Thyroid gland (tissue), 4 donors: ENCODE measurements at regions not wholly inside any gene's neighbourhood (a gene's known extent, or its start where the extent isn't known, plus 50 kb on each side); places are given as distances from the start of the nearest gene placed in this dataset.

ENCODE experiments used
- POLR2A ChIP-seq, 2 donors: fragments of 450-650 bp; IDR thresholded peaks; one replicate each; pipeline ENCODE4 v1.6.1; 2017; ENCODE audit warnings: antibody characterized with exemption in 2 of 2, mild to moderate bottlenecking in 2 of 2, moderate library complexity in 1 of 2
- TF ChIP-seq, protein P1 (sequence below), 6 experiments: fragments of 200-600 bp in 3 of 6; fragments of 450-650 bp in 3 of 6; sonication (generic) in 3 of 6; IDR thresholded peaks; one replicate each; pipeline ENCODE4 v1.5.1; 2016 to 2019; ENCODE audit warnings: antibody characterized with exemption in 6 of 6, mild to moderate bottlenecking in 2 of 6, inconsistent platforms in 1 of 6, moderate library complexity in 1 of 6

DNA sequence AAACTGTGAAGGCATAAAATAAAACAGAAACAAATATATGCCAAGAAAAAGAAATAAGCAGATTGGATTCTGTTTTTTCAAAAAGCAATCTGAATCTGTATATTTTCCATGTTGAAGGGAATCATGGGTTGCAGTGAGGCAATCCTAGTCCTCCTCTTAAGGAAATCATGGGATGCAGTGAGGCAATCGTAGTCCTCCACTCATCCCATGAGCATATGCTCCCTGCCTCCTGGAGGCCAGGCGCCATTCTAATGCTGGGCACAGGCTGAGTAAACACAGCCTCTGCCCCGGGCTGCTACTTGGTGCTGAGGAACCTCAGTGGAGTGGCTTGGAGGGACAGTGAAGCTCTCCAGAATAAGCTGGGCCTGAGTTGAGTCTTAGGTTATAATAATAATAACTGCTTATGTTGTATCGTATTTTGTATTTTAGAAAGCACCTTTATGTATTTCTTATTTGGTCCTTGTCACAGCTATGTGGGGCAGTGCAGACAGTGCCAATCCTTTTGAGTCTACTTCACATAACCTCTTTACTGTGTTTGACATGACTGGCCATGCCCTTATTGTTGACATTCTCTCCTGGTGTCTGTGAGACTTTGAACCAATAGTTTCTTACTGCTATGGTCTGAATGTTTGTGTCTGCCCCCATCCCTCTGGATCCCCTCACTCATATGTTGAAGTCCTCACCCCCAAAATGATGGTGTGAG is 56.6 kb upstream of the CITED2 start:
- TF ChIP-seq, protein P1, sequence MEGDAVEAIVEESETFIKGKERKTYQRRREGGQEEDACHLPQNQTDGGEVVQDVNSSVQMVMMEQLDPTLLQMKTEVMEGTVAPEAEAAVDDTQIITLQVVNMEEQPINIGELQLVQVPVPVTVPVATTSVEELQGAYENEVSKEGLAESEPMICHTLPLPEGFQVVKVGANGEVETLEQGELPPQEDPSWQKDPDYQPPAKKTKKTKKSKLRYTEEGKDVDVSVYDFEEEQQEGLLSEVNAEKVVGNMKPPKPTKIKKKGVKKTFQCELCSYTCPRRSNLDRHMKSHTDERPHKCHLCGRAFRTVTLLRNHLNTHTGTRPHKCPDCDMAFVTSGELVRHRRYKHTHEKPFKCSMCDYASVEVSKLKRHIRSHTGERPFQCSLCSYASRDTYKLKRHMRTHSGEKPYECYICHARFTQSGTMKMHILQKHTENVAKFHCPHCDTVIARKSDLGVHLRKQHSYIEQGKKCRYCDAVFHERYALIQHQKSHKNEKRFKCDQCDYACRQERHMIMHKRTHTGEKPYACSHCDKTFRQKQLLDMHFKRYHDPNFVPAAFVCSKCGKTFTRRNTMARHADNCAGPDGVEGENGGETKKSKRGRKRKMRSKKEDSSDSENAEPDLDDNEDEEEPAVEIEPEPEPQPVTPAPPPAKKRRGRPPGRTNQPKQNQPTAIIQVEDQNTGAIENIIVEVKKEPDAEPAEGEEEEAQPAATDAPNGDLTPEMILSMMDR (IDR thresholded peaks at IDR 0.05), result no peak
- no peak for TF ChIP-seq POLR2A (IDR thresholded peaks at IDR 0.05)
